ENCODE measurements at regions not wholly inside any gene's neighbourhood (a gene's known extent, or its start where the extent isn't known, plus 50 kb on each side); places are given as distances from the start of the nearest gene placed in this dataset.

DNA sequence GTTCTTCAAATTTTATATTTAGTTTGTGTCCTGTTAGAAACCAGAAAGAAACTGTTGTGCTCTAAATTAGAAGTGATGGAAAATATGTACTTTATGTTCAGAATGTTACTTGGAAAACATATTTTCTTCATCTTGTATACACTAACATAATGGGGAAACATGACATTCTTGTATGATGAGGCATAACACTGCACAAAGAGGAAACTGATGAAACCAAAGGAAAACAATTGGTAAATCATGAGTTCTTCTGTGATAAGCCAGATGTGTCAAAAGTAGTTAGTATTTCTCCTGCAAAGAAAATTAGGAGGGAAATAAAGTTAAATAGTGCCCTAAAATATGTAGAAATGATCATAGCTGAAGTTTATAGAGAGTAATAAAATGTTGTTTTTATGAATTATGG lies 111.1 kb upstream of the FBN2 start:
- Mint-ChIP-seq H3K4me3 (no peak overlapping the region), H3K27ac (no peak overlapping the region), H3K4me1 (no peaks in the 10 kb centered on the region), H3K27me3 (ENCODE audit: low read depth in 3 of 3) (peaks cover 0 to 1% (median 0%) of the 10 kb centered on the region in 3 donors), H3K9me3 (peaks cover 0 to 9% (median 3%) of the 10 kb centered on the region in 7 donors), H3K36me3 (no peaks in the 10 kb centered on the region)
- Histone ChIP-seq H3K79me2 (ENCODE audit: insufficient read depth, low read length) (no peaks in the 10 kb centered on the region), H4K20me1 (ENCODE audit: insufficient read depth, low read length) (no peaks in the 10 kb centered on the region), H3K4me1 (ENCODE audit: control insufficient read depth in 1 of 2, insufficient read depth in 2 of 2, low read length in 2 of 2) (no peaks in the 10 kb centered on the region), H3K9ac (ENCODE audit: insufficient read depth, low read length, poor library complexity, severe bottlenecking) (no peak overlapping the region), H2AFZ (ENCODE audit: insufficient read depth, low read depth, low read length, poor library complexity, severe bottlenecking) (no peak overlapping the region), H3K27me3 (ENCODE audit: control insufficient read depth in 2 of 2, insufficient read depth in 2 of 2, low read length in 2 of 2) (no peaks in the 10 kb centered on the region), H3K4me3 (replicated peaks in 1 of 3; ENCODE audit: low read depth in 2 of 3, low read length in 3 of 3) (no peak overlapping the region), H3K4me2 (replicated peaks; ENCODE audit: extremely low read depth, low read length, poor library complexity, severe bottlenecking) (no peak overlapping the region), H3K27ac (ENCODE audit: low read depth in 1 of 2, low read length in 2 of 2) (no peak overlapping the region), H3K36me3 (replicated peaks in 1 of 2; ENCODE audit: control insufficient read depth in 1 of 2, insufficient read depth in 2 of 2, low read length in 2 of 2) (no peaks in the 10 kb centered on the region), H3K9me3 (replicated peaks in 1 of 2; ENCODE audit: control insufficient read depth in 1 of 2, insufficient read depth in 1 of 2, low read length in 2 of 2) (no peaks in the 10 kb centered on the region)
- no peak for DNase-seq
- intact Hi-C loops (cut with micrococcal nuclease), result no loop called here
- TF ChIP-seq, protein P1, sequence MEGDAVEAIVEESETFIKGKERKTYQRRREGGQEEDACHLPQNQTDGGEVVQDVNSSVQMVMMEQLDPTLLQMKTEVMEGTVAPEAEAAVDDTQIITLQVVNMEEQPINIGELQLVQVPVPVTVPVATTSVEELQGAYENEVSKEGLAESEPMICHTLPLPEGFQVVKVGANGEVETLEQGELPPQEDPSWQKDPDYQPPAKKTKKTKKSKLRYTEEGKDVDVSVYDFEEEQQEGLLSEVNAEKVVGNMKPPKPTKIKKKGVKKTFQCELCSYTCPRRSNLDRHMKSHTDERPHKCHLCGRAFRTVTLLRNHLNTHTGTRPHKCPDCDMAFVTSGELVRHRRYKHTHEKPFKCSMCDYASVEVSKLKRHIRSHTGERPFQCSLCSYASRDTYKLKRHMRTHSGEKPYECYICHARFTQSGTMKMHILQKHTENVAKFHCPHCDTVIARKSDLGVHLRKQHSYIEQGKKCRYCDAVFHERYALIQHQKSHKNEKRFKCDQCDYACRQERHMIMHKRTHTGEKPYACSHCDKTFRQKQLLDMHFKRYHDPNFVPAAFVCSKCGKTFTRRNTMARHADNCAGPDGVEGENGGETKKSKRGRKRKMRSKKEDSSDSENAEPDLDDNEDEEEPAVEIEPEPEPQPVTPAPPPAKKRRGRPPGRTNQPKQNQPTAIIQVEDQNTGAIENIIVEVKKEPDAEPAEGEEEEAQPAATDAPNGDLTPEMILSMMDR (IDR thresholded peaks at IDR 0.05), result no peak

DNA sequence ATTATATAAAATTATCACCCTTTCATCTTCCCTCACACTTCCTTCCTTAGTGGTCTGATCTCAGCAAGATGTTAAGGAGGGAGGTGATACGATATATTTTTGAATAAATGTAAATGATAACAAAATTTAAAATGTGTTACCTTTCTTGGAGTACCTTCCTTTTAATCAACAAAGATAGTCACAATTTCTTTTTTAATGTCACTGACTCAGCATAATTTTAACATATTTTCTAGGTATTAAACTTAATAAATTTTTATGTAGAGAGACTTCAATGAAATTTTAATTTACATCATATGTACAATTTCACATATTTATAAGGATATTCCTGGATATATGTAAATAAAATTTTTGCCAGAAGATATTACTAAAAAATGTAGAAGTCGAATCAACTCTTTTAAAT lies 125.0 kb upstream of the FBN2 start:
- Mint-ChIP-seq H3K9me3 (peaks cover 0 to 6% (median 3%) of the 10 kb centered on the region in 7 donors), H3K4me1 (no peaks in the 10 kb centered on the region), H3K27me3 (ENCODE audit: low read depth in 3 of 3) (no peaks in the 10 kb centered on the region), H3K36me3 (no peaks in the 10 kb centered on the region), H3K4me3 (no peak overlapping the region), H3K27ac (no peak overlapping the region)
- Histone ChIP-seq H3K9me3 (replicated peaks in 1 of 2; ENCODE audit: control insufficient read depth in 1 of 2, insufficient read depth in 1 of 2, low read length in 2 of 2) (no peaks in the 10 kb centered on the region), H3K79me2 (ENCODE audit: insufficient read depth, low read length) (no peaks in the 10 kb centered on the region), H3K4me3 (replicated peaks in 1 of 3; ENCODE audit: low read depth in 2 of 3, low read length in 3 of 3) (no peak overlapping the region), H3K27ac (ENCODE audit: low read depth in 1 of 2, low read length in 2 of 2) (no peak overlapping the region), H3K4me1 (ENCODE audit: control insufficient read depth in 1 of 2, insufficient read depth in 2 of 2, low read length in 2 of 2) (no peaks in the 10 kb centered on the region), H3K4me2 (replicated peaks; ENCODE audit: extremely low read depth, low read length, poor library complexity, severe bottlenecking) (no peak overlapping the region), H3K36me3 (replicated peaks in 1 of 2; ENCODE audit: control insufficient read depth in 1 of 2, insufficient read depth in 2 of 2, low read length in 2 of 2) (no peaks in the 10 kb centered on the region), H3K27me3 (ENCODE audit: control insufficient read depth in 2 of 2, insufficient read depth in 2 of 2, low read length in 2 of 2) (no peaks in the 10 kb centered on the region), H4K20me1 (ENCODE audit: insufficient read depth, low read length) (no peaks in the 10 kb centered on the region), H2AFZ (ENCODE audit: insufficient read depth, low read depth, low read length, poor library complexity, severe bottlenecking) (no peak overlapping the region), H3K9ac (ENCODE audit: insufficient read depth, low read length, poor library complexity, severe bottlenecking) (no peak overlapping the region)
- TF ChIP-seq, protein P1 (IDR thresholded peaks at IDR 0.05), result no peak
- no peak for DNase-seq
- no CpG with 5 or more reads among the region's 2 CpGs for WGBS (ENCODE audit: insufficient coverage)
- intact Hi-C loops (cut with micrococcal nuclease), result no loop called here
